Suprapubic skin (tissue), 4 donors: ENCODE measurements at regions not wholly inside any gene's neighbourhood (a gene's known extent, or its start where the extent isn't known, plus 50 kb on each side); places are given as distances from the start of the nearest gene placed in this dataset.

Source experiments
- CTCF ChIP-seq, 2 donors: fragments of 200-600 bp in 1 of 2; fragments of 450-650 bp in 1 of 2; sonication (generic) in 1 of 2; IDR thresholded peaks; one replicate each; pipeline ENCODE4 v1.5.1; 2016 to 2019; ENCODE audit warnings: antibody characterized with exemption in 2 of 2, mild to moderate bottlenecking in 1 of 2, moderate library complexity in 1 of 2
- EP300 ChIP-seq: sonication (generic); formaldehyde crosslinking; IDR thresholded peaks from one replicate; pipeline ENCODE4 v1.6.1; 2017; ENCODE audit warnings: antibody characterized with exemption
- POLR2A ChIP-seq, 2 donors: fragments of 450-650 bp; IDR thresholded peaks; one replicate each; pipeline ENCODE4 v1.6.1; 2017; ENCODE audit warnings: antibody characterized with exemption in 2 of 2, mild to moderate bottlenecking in 2 of 2, moderate library complexity in 2 of 2
- POLR2AphosphoS5 ChIP-seq, 3 donors: sonication (generic); formaldehyde crosslinking; IDR thresholded peaks; one replicate each; pipeline ENCODE4 v1.6.1; 2017; ENCODE audit warnings: antibody characterized with exemption in 3 of 3

- TF ChIP-seq CTCF (IDR thresholded peaks at IDR 0.05) (no peak), POLR2A (IDR thresholded peaks at IDR 0.05) (no peak), POLR2AphosphoS5 (IDR thresholded peaks at IDR 0.05) (no peak), EP300 (no peak)
Measured at GRCh38 chr12:92378682-92379479, 233.2 kb upstream of the BTG1 start.
